CD8-positive, alpha-beta memory T cell (primary cell): ENCODE measurements at regions not wholly inside any gene's neighbourhood (a gene's known extent, or its start where the extent isn't known, plus 50 kb on each side); places are given as distances from the start of the nearest gene placed in this dataset.

Experiments used
- CTCF ChIA-PET: fragments of 350-600 bp; sonication (Branson Sonifier 250); formaldehyde crosslinking; loops from one replicate; lab custom pipeline; 2021; ENCODE audit warnings: antibody characterized with exemption; lab: Charles Lee
- POLR2A ChIA-PET: fragments of 350-600 bp; sonication (Branson Sonifier 250); formaldehyde crosslinking; loops from one replicate; lab custom pipeline; 2021; ENCODE audit warnings: antibody characterized with exemption; lab: Charles Lee
- DNase-seq, 5 donors: peaks; one replicate each; pipeline versions ENCODE4 v3.0.0 to v3.0.0-alpha.2; 2020 to 2022; ENCODE audit warnings: mixed read lengths in 1 of 5
- H3K27ac ChIP-seq: one replicate; pipeline ENCODE4 v1.7.0; 2013; ENCODE audit warnings: low read depth, mild to moderate bottlenecking, low read length, moderate library complexity
- H3K27me3 ChIP-seq: 2 replicates; pipeline ENCODE4 v1.7.0; 2013; ENCODE audit warnings: low read length, mild to moderate bottlenecking; ENCODE audit not compliant: insufficient read depth, poor library complexity, severe bottlenecking
- H3K36me3 ChIP-seq: 2 replicates; pipeline ENCODE4 v1.7.0; 2013; ENCODE audit warnings: mild to moderate bottlenecking, low read length, moderate library complexity; ENCODE audit not compliant: insufficient read depth
- H3K4me1 ChIP-seq: 2 replicates; pipeline ENCODE4 v1.7.0; 2013; ENCODE audit warnings: mild to moderate bottlenecking, low read length, moderate library complexity; ENCODE audit not compliant: insufficient read depth
- H3K4me3 ChIP-seq: 2 replicates; pipeline ENCODE4 v1.7.0; 2013; ENCODE audit warnings: mild to moderate bottlenecking, low read length
- H3K9me3 ChIP-seq: 2 replicates; pipeline ENCODE4 v1.7.0; 2013; ENCODE audit warnings: mild to moderate bottlenecking, low read length
- H3K27ac Mint-ChIP-seq, 8 donors: one replicate each; pipeline ENCODE4 v1.8.0; 2020 to 2021; ENCODE audit warnings: mixed read lengths in 8 of 8, mild to moderate bottlenecking in 6 of 8, inconsistent platforms in 3 of 8, moderate library complexity in 3 of 8
- H3K27me3 Mint-ChIP-seq, 2 donors: one replicate each; pipeline ENCODE4 v1.8.0; 2020 to 2021; ENCODE audit warnings: mixed read lengths in 2 of 2, mild to moderate bottlenecking in 1 of 2, moderate library complexity in 1 of 2
- H3K36me3 Mint-ChIP-seq, 3 donors: one replicate each; pipeline ENCODE4 v1.8.0; 2020 to 2021; ENCODE audit warnings: mixed read lengths in 3 of 3, inconsistent platforms in 1 of 3, mild to moderate bottlenecking in 1 of 3
- H3K4me1 Mint-ChIP-seq, 3 donors: one replicate each; pipeline ENCODE4 v1.8.0; 2020 to 2021; ENCODE audit warnings: mixed read lengths in 3 of 3, inconsistent platforms in 1 of 3, mild to moderate bottlenecking in 1 of 3
- H3K4me3 Mint-ChIP-seq, 7 donors: one replicate each; pipeline ENCODE4 v1.8.0; 2020 to 2021; ENCODE audit warnings: mixed read lengths in 7 of 7, mild to moderate bottlenecking in 6 of 7, moderate library complexity in 4 of 7, inconsistent platforms in 2 of 7
- H3K9me3 Mint-ChIP-seq, 5 donors: one replicate each; pipeline ENCODE4 v1.8.0; 2020 to 2022; ENCODE audit warnings: mixed read lengths in 5 of 5, mild to moderate bottlenecking in 3 of 5, moderate library complexity in 2 of 5, inconsistent platforms in 1 of 5

- Mint-ChIP-seq H3K9me3 (no peaks in the 10 kb centered on the region), H3K36me3 (peaks cover 0 to 8% (median 0%) of the 10 kb centered on the region in 3 donors), H3K4me3 (no peak overlapping the region), H3K27ac (peak overlapping the region in 1 of 8 donors; percentile 50), H3K27me3 (no peaks in the 10 kb centered on the region), H3K4me1 (peaks cover 0 to 5% (median 0%) of the 10 kb centered on the region in 3 donors)
- Histone ChIP-seq H3K4me1 (no peaks in the 10 kb centered on the region), H3K36me3 (no peaks in the 10 kb centered on the region), H3K9me3 (no peaks in the 10 kb centered on the region), H3K4me3 (no peak overlapping the region), H3K27me3 (no peaks in the 10 kb centered on the region), H3K27ac (no peak overlapping the region)
- CTCF ChIA-PET: no interaction called here
- DNase-seq: no peak
- POLR2A ChIA-PET: no interaction called here
These were observed 75.8 kb upstream of the DPH5 start for GRCh38 chr1:101101360-101101759.

GRCh38 chr1:101100674-101101073 is 75.1 kb upstream of the DPH5 start:
- H3K27me3 Mint-ChIP-seq: no peaks in the 10 kb centered on the region
- no peak for DNase-seq
- no peak overlapping the region for H3K4me3 Mint-ChIP-seq
- no peak overlapping the region for H3K27ac Mint-ChIP-seq
- H3K27ac ChIP-seq: no peak overlapping the region
- H3K9me3 ChIP-seq: no peaks in the 10 kb centered on the region
- peaks cover 0 to 8% (median 0%) of the 10 kb centered on the region in 3 donors for H3K36me3 Mint-ChIP-seq
- no peaks in the 10 kb centered on the region for H3K9me3 Mint-ChIP-seq
- H3K27me3 ChIP-seq: no peaks in the 10 kb centered on the region
- ChIA-PET CTCF (no interaction called here), POLR2A (no interaction called here)
- H3K4me3 ChIP-seq: no peak overlapping the region
- no peaks in the 10 kb centered on the region for H3K36me3 ChIP-seq
- no peaks in the 10 kb centered on the region for H3K4me1 ChIP-seq
- H3K4me1 Mint-ChIP-seq: peaks cover 0 to 5% (median 0%) of the 10 kb centered on the region in 3 donors

GRCh38 chr1:101098907-101099306 is 73.3 kb upstream of the DPH5 start:
- Mint-ChIP-seq H3K9me3 (no peaks in the 10 kb centered on the region), H3K27me3 (no peaks in the 10 kb centered on the region), H3K4me3 (no peak overlapping the region), H3K4me1 (peaks cover 0 to 5% (median 0%) of the 10 kb centered on the region in 3 donors), H3K27ac (no peak overlapping the region), H3K36me3 (peaks cover 0 to 8% (median 0%) of the 10 kb centered on the region in 3 donors)
- ChIA-PET POLR2A (no interaction called here), CTCF (no interaction called here)
- Histone ChIP-seq H3K36me3 (no peaks in the 10 kb centered on the region), H3K4me3 (no peak overlapping the region), H3K9me3 (no peaks in the 10 kb centered on the region), H3K27me3 (no peaks in the 10 kb centered on the region), H3K27ac (no peak overlapping the region), H3K4me1 (no peaks in the 10 kb centered on the region)
- DNase-seq: no peak

GRCh38 chr1:101098327-101098726 is 72.7 kb upstream of the DPH5 start:
- ChIA-PET CTCF (no interaction called here), POLR2A (no interaction called here)
- Mint-ChIP-seq H3K4me3 (no peak overlapping the region), H3K9me3 (no peaks in the 10 kb centered on the region), H3K4me1 (peaks cover 0 to 5% (median 0%) of the 10 kb centered on the region in 3 donors), H3K36me3 (peaks cover 0 to 8% (median 0%) of the 10 kb centered on the region in 3 donors), H3K27ac (no peak overlapping the region), H3K27me3 (no peaks in the 10 kb centered on the region)
- Histone ChIP-seq H3K27ac (no peak overlapping the region), H3K4me3 (no peak overlapping the region), H3K9me3 (no peaks in the 10 kb centered on the region), H3K27me3 (no peaks in the 10 kb centered on the region), H3K4me1 (no peaks in the 10 kb centered on the region), H3K36me3 (no peaks in the 10 kb centered on the region)
- no peak for DNase-seq

- Histone ChIP-seq H3K4me1 (peaks cover 7% of the 10 kb centered on the region), H3K27me3 (no peaks in the 10 kb centered on the region), H3K27ac (no peak overlapping the region), H3K36me3 (no peaks in the 10 kb centered on the region), H3K9me3 (no peaks in the 10 kb centered on the region), H3K4me3 (no peak overlapping the region)
- no peaks in the 10 kb centered on the region for H3K27me3 Mint-ChIP-seq
- peaks cover 6 to 35% (median 18%) of the 10 kb centered on the region in 3 donors for H3K4me1 Mint-ChIP-seq
- no peak for DNase-seq
- POLR2A ChIA-PET: no interaction called here
- no peaks in the 10 kb centered on the region for H3K9me3 Mint-ChIP-seq
- CTCF ChIA-PET: no interaction called here
- H3K27ac Mint-ChIP-seq: peak overlapping the region in 6 of 8 donors; percentile 0 to 70 (median 14)
- H3K36me3 Mint-ChIP-seq: peaks cover 4 to 9% (median 7%) of the 10 kb centered on the region in 3 donors
- no peak overlapping the region for H3K4me3 Mint-ChIP-seq
These were observed 64.2 kb upstream of the DPH5 start for GRCh38 chr1:101089613-101090338.

GRCh38 chr1:101088431-101088830 is 62.8 kb upstream of the DPH5 start:
- Histone ChIP-seq H3K4me1 (peaks cover 7% of the 10 kb centered on the region), H3K4me3 (no peak overlapping the region), H3K9me3 (no peaks in the 10 kb centered on the region), H3K27ac (no peak overlapping the region), H3K36me3 (no peaks in the 10 kb centered on the region), H3K27me3 (no peaks in the 10 kb centered on the region)
- peaks cover 4 to 17% (median 7%) of the 10 kb centered on the region in 3 donors for H3K36me3 Mint-ChIP-seq
- CTCF ChIA-PET: interaction anchor here (1.1 to 1.3 kb wide), 2 partner anchors 150 to 200 kb away, joined by 3 to 5 read pairs; no protein-coding TSS in a partner anchor
- POLR2A ChIA-PET: interaction anchor here (1.1 kb wide), 1 partner anchor 150 kb away, joined by 3 read pairs; no protein-coding TSS in a partner anchor
- H3K4me3 Mint-ChIP-seq: no peak overlapping the region
- DNase-seq: no peak
- H3K27ac Mint-ChIP-seq: peak overlapping the region in 2 of 8 donors; percentile 14 to 35
- H3K27me3 Mint-ChIP-seq: peaks cover 0 to 2% of the 10 kb centered on the region in 2 donors
- H3K9me3 Mint-ChIP-seq: no peaks in the 10 kb centered on the region
- peaks cover 13 to 46% (median 27%) of the 10 kb centered on the region in 3 donors for H3K4me1 Mint-ChIP-seq

GRCh38 chr1:101086783-101087182 is 61.2 kb upstream of the DPH5 start:
- Histone ChIP-seq H3K9me3 (no peaks in the 10 kb centered on the region), H3K4me3 (no peak overlapping the region), H3K36me3 (no peaks in the 10 kb centered on the region), H3K27ac (no peak overlapping the region), H3K4me1 (peaks cover 23% of the 10 kb centered on the region), H3K27me3 (no peaks in the 10 kb centered on the region)
- H3K4me3 Mint-ChIP-seq: no peak overlapping the region
- peaks cover 0 to 2% of the 10 kb centered on the region in 2 donors for H3K27me3 Mint-ChIP-seq
- ChIA-PET CTCF (no interaction called here), POLR2A (no interaction called here)
- no peaks in the 10 kb centered on the region for H3K9me3 Mint-ChIP-seq
- H3K4me1 Mint-ChIP-seq: peaks cover 28 to 57% (median 43%) of the 10 kb centered on the region in 3 donors
- no peak overlapping the region for H3K27ac Mint-ChIP-seq
- H3K36me3 Mint-ChIP-seq: peaks cover 4 to 17% (median 7%) of the 10 kb centered on the region in 3 donors
- no peak for DNase-seq
